ENCODE measurements at regions not wholly inside any gene's neighbourhood (a gene's known extent, or its start where the extent isn't known, plus 50 kb on each side); places are given as distances from the start of the nearest gene placed in this dataset.

DNA sequence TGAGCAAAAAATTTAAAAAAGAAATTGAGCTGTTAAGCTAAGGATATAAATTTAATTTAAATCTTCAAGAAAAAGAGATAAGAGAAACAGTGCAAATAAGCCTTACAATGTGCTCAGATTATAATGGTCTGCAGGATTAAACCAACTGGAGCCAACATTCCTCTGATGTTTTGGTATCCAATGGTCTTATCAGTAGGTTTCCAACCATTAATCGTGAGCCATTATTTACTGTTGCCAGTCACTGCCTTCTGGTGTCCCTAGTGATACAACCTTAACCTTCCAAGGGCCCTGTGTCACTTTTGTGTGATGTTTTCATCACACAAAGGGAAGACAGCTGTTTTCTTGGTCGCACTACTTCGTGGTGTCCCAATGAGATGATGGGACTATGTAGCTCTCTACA is 134.5 kb upstream of the CTAGE1 start:
- Histone ChIP-seq H3K27ac (peak overlapping the region in 3 of 4 donors; percentile 1 to 77 (median 56)), H3K4me3 (no peak overlapping the region), H3K9me3 (no peaks in the 10 kb centered on the region), H3K4me1 (peaks cover 0 to 17% (median 15%) of the 10 kb centered on the region in 3 donors), H3K27me3 (no peaks in the 10 kb centered on the region), H3K36me3 (no peaks in the 10 kb centered on the region)
- intact Hi-C loops (cut with DNase I), result loop anchor here in 1 of 3 donors (10.0 kb wide), 1 partner anchor 47 kb away; no protein-coding TSS in a partner anchor
- FAIRE-seq (no peak), ATAC-seq (peak in 2 of 4 donors; percentile 26 to 43), DNase-seq (no peak)
- TF ChIP-seq, protein P1, sequence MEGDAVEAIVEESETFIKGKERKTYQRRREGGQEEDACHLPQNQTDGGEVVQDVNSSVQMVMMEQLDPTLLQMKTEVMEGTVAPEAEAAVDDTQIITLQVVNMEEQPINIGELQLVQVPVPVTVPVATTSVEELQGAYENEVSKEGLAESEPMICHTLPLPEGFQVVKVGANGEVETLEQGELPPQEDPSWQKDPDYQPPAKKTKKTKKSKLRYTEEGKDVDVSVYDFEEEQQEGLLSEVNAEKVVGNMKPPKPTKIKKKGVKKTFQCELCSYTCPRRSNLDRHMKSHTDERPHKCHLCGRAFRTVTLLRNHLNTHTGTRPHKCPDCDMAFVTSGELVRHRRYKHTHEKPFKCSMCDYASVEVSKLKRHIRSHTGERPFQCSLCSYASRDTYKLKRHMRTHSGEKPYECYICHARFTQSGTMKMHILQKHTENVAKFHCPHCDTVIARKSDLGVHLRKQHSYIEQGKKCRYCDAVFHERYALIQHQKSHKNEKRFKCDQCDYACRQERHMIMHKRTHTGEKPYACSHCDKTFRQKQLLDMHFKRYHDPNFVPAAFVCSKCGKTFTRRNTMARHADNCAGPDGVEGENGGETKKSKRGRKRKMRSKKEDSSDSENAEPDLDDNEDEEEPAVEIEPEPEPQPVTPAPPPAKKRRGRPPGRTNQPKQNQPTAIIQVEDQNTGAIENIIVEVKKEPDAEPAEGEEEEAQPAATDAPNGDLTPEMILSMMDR (IDR thresholded peaks at IDR 0.05), result no peak
- 43 to 50% methylated on average over 3 of the region's 3 CpGs for WGBS, 2 donors

DNA sequence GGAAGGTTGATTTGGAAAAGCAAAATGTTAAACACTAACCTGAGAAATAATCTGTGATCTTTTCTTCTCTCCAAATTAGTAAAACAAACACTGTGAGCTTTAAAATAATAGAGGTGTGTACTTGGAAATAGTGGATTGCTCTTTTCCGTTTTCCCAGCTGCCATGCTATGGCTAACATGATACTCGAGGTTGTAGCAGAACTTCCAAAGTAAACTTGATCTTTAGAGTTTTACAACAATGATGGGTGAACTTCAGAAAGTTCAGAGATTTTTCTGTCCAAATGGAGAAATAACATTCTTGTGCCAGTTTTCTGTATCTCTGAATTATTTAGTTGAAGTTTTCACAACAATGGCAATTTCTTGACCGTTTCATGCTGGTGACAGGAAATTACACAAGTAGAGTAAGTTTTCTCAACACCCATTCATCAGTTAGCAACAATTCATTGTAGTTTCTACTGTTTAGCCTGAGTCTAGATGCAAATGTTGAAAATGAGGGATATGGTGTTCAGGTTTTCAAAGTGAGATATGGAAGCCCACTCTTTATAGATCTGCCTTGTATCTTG is 135.3 kb upstream of the CTAGE1 start:
- H3K4me1 ChIP-seq, result peaks cover 0 to 17% (median 15%) of the 10 kb centered on the region in 3 donors
- H3K27ac ChIP-seq, result no peak overlapping the region
- no peak for FAIRE-seq
- 73 to 84% methylated on average over 3 of the region's 3 CpGs for WGBS, 2 donors
- DNase-seq, result no peak
- no peak for ATAC-seq
- no peaks in the 10 kb centered on the region for H3K9me3 ChIP-seq
- H3K4me3 ChIP-seq, result no peak overlapping the region
- TF ChIP-seq, protein P1 (IDR thresholded peaks at IDR 0.05), result no peak
- H3K27me3 ChIP-seq, result no peaks in the 10 kb centered on the region
- H3K36me3 ChIP-seq, result no peaks in the 10 kb centered on the region
- intact Hi-C loops (cut with DNase I), result loop anchor here in 1 of 3 donors (10.0 kb wide), 1 partner anchor 48 kb away; no protein-coding TSS in a partner anchor

DNA sequence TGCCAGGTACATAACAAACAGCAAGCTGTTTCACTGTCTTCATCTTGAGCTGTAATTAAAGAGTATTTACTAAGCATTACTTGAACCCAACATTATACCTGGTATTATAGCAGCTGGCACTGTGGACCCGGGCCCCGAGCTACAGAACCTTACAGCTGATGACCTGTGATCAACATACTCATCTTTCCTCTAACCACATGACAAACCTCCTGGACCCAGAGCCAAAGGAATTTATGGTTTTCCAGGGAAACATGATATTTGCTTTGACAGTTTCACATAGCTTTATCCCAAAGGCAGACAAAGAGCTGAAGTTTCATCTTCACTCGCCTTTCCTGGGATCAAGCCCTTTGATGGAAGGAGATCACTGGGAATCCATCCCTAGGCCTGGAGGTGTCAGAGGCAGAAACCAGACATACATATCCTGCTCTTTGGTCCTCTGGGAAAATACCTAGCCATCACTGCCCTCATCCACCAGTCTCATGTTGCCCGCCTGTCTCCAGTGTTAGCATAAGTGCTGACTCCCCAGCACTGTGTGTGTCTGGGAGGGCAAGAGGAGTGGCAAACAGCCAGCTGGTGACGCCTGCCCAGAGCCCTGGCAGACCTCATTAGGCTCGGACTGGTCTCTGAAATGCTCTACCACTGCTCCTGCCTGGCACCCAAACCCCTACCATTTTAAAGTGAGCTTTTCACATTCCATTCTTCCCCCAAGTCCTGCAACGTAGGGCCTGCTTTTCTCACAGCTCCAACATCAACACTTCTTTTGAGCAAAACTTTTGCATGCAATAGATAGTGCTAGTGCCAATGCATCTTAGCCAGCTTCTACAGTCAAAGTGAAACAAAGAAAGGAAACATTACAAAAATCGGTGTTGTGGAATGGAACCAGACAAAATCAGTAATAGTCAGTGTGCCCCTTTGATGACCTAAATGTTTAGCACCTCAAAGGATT is 138.8 kb upstream of the CTAGE1 start:
- peaks cover 0 to 15% (median 14%) of the 10 kb centered on the region in 3 donors for H3K4me1 ChIP-seq
- TF ChIP-seq, protein P1 (IDR thresholded peaks at IDR 0.05), result no peak
- DNase-seq, result peak in 4 of 6 donors; percentile 25 to 65 (median 45)
- no peaks in the 10 kb centered on the region for H3K27me3 ChIP-seq
- H3K36me3 ChIP-seq, result no peaks in the 10 kb centered on the region
- H3K27ac ChIP-seq, result peak overlapping the region in 1 of 4 donors; percentile 17
- no peaks in the 10 kb centered on the region for H3K9me3 ChIP-seq
- 66 to 67% methylated on average over 8 of the region's 8 CpGs for WGBS, 2 donors
- peak in 3 of 4 donors; percentile 2 to 16 (median 9) for ATAC-seq
- intact Hi-C loops (cut with DNase I), result loop anchor here in 1 of 3 donors (10.0 kb wide), 1 partner anchor 52 kb away; no protein-coding TSS in a partner anchor
- H3K4me3 ChIP-seq, result no peak overlapping the region
- no peak for FAIRE-seq

DNA sequence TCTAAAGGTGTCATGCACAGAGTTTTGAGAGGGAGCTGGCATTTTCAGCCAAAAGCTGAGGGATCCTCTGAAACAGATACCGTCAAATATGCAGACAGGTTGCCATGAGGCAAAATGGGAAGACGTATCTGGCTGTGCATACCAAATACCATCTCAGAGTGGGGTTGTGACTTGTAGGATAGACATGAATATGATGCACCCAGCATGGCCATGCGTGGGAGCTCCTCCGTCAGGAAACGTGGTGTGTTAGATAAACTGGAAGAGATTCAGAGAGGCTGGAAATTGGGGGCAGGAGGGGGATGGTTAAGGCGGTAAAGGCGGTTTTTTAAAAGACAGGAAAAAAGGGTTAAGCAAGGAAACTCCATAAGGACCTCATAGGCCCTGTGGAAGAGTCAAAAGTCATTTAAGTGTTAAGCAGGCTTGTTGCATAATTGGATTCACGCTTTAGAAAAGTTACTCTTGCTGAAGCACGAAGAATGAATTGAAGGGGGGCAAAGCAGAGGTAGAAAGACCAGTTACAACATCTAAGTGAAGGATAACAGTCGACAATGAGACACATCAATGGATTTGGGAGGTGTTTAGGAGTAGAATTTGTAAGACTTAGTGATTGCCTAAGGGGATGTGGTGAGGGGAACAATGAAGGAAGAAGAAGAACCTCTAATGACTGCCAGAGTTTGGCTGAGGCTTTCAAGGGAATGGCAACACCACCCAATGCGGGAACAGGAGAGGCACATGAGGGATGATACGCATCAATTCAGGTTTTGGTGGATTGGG is 139.6 kb upstream of the CTAGE1 start:
- ATAC-seq, result no peak
- intact Hi-C loops (cut with DNase I), result loop anchor here in 1 of 3 donors (10.0 kb wide), 1 partner anchor 53 kb away; no protein-coding TSS in a partner anchor
- TF ChIP-seq, protein P1 (IDR thresholded peaks at IDR 0.05), result no peak
- H3K4me1 ChIP-seq, result peaks cover 0 to 6% (median 6%) of the 10 kb centered on the region in 3 donors
- DNase-seq, result no peak
- no peak for FAIRE-seq
- H3K27ac ChIP-seq, result peak overlapping the region in 1 of 4 donors; percentile 17
- H3K9me3 ChIP-seq, result no peaks in the 10 kb centered on the region
- no peak overlapping the region for H3K4me3 ChIP-seq
- H3K27me3 ChIP-seq, result no peaks in the 10 kb centered on the region
- no peaks in the 10 kb centered on the region for H3K36me3 ChIP-seq
- WGBS, 2 donors, result 89 to 91% methylated on average over 12 of the region's 12 CpGs
